PC-9 (cell line): ENCODE measurements at regions not wholly inside any gene's neighbourhood (a gene's known extent, or its start where the extent isn't known, plus 50 kb on each side); places are given as distances from the start of the nearest gene placed in this dataset.

Experiments
- CTCF ChIP-seq: fragments of 200-600 bp; sonication (generic); conservative IDR thresholded peaks from 2 replicates; pipeline ENCODE4 v1.6.1; 2017; ENCODE audit warnings: mixed run types, antibody characterized with exemption, mild to moderate bottlenecking, moderate library complexity
- EZH2 ChIP-seq: fragments of 200-600 bp; sonication (generic); IDR thresholded peaks from 2 replicates; pipeline ENCODE4 v1.8.0; 2017; ENCODE audit warnings: antibody characterized with exemption, low read depth

DNA sequence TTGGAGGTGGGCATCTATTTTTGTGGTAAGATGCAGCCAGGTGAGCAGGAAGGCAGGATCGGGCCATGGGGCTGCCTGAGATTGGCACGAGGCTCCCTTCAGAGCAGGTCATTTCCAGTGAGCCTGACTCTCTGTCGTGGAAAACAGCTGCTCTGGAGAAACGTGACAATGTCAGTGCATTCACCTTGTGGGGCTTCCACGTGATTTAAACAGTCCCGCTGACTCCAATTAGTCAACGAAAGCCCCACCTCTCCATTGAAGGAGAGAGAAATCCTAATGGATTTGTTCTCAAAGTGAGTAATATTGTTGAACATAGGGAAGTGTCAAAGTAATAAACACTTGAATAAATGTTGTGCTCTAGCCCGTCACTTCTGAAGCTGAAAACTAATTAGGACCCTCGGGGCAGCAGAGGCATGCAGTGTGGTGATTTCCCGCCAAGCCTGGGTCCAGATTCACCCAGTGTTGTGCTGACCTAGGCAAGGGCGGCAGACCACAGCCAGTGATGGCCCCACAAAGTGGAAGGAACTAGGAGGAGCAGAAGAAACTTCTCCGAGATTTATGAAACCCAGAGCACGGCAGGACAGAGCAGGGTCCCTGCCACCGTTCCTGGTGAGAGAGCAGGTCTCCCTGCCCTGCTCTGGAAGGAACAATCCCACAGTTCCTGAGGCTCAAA is 172.5 kb upstream of the C1orf174 start:
- TF ChIP-seq EZH2 = no peak
- TF ChIP-seq CTCF = no peak
